ENCODE measurements at regions not wholly inside any gene's neighbourhood (a gene's known extent, or its start where the extent isn't known, plus 50 kb on each side); places are given as distances from the start of the nearest gene placed in this dataset.

- no peak for DNase-seq
- ATAC-seq: no peak
- no peak for TF ChIP-seq CTCF (IDR thresholded peaks at IDR 0.05)
- no peak for TF ChIP-seq POLR2A (IDR thresholded peaks at IDR 0.05)
- no peaks in the 10 kb centered on the region for H3K9me3 ChIP-seq
- H3K36me3 ChIP-seq (replicated peaks in 1 of 2; ENCODE audit: insufficient read depth in 1 of 2, low read depth in 2 of 2): no peaks in the 10 kb centered on the region
- H3K27ac ChIP-seq: no peak overlapping the region
- no peak overlapping the region for H3K4me3 ChIP-seq
- no peaks in the 10 kb centered on the region for H3K27me3 ChIP-seq
- intact Hi-C loops (cut with DNase I): no loop called here
- peaks cover 6% of the 10 kb centered on the region for H3K4me1 ChIP-seq
Measured at GRCh38 chr4:66923081-66923865, 622.0 kb downstream of the CENPC start.

GRCh38 chr4:66921433-66921832 is 623.9 kb downstream of the CENPC start:
- ATAC-seq: no peak
- 45 to 64% methylated on average over 5 of the region's 5 CpGs for WGBS, 2 donors
- no peak for DNase-seq
- H3K27me3 ChIP-seq: no peaks in the 10 kb centered on the region
- no peaks in the 10 kb centered on the region for H3K4me1 ChIP-seq
- H3K9me3 ChIP-seq: no peaks in the 10 kb centered on the region
- H3K4me3 ChIP-seq: no peak overlapping the region
- TF ChIP-seq CTCF (IDR thresholded peaks at IDR 0.05) (no peak), POLR2A (IDR thresholded peaks at IDR 0.05) (no peak)
- intact Hi-C loops (cut with DNase I): no loop called here
- H3K27ac ChIP-seq: no peak overlapping the region
- no peaks in the 10 kb centered on the region for H3K36me3 ChIP-seq (replicated peaks in 1 of 2; ENCODE audit: insufficient read depth in 1 of 2, low read depth in 2 of 2)

GRCh38 chr4:66920514-66920913 is 624.8 kb downstream of the CENPC start:
- TF ChIP-seq CTCF (IDR thresholded peaks at IDR 0.05) (no peak), POLR2A (IDR thresholded peaks at IDR 0.05) (no peak)
- no peaks in the 10 kb centered on the region for H3K27me3 ChIP-seq
- DNase-seq: no peak
- WGBS, 2 donors: 71 to 79% methylated on average over 9 to 10 of the region's 10 CpGs
- intact Hi-C loops (cut with DNase I): no loop called here
- ATAC-seq: no peak
- no peaks in the 10 kb centered on the region for H3K36me3 ChIP-seq (replicated peaks in 1 of 2; ENCODE audit: insufficient read depth in 1 of 2, low read depth in 2 of 2)
- H3K27ac ChIP-seq: no peak overlapping the region
- no peak overlapping the region for H3K4me3 ChIP-seq
- H3K4me1 ChIP-seq: no peaks in the 10 kb centered on the region
- no peaks in the 10 kb centered on the region for H3K9me3 ChIP-seq

GRCh38 chr4:66911880-66912279 is 633.4 kb downstream of the CENPC start:
- ATAC-seq (no peak), DNase-seq (no peak)
- no peak for TF ChIP-seq POLR2A (IDR thresholded peaks at IDR 0.05)
- intact Hi-C loops (cut with DNase I): no loop called here
- Histone ChIP-seq H3K27ac (no peak overlapping the region), H3K4me1 (no peaks in the 10 kb centered on the region), H3K36me3 (replicated peaks in 1 of 2; ENCODE audit: insufficient read depth in 1 of 2, low read depth in 2 of 2) (no peaks in the 10 kb centered on the region), H3K9me3 (no peaks in the 10 kb centered on the region), H3K4me3 (no peak overlapping the region), H3K27me3 (no peaks in the 10 kb centered on the region)
- WGBS, 2 donors: 50 to 55% methylated on average over 2 of the region's 2 CpGs

- no peaks in the 10 kb centered on the region for H3K4me1 ChIP-seq
- H3K9me3 ChIP-seq: no peaks in the 10 kb centered on the region
- H3K4me3 ChIP-seq: no peak overlapping the region
- WGBS, 2 donors: 11 to 13% methylated on average over 2 of the region's 2 CpGs
- DNase-seq (no peak), ATAC-seq (no peak)
- TF ChIP-seq CTCF (IDR thresholded peaks at IDR 0.05): no peak
- TF ChIP-seq POLR2A (IDR thresholded peaks at IDR 0.05): no peak
- intact Hi-C loops (cut with DNase I): no loop called here
- no peaks in the 10 kb centered on the region for H3K27me3 ChIP-seq
- no peak overlapping the region for H3K27ac ChIP-seq
- H3K36me3 ChIP-seq (replicated peaks in 1 of 2; ENCODE audit: insufficient read depth in 1 of 2, low read depth in 2 of 2): no peaks in the 10 kb centered on the region
Measured at GRCh38 chr4:66906314-66906713, 639.0 kb downstream of the CENPC start.
